ENCODE measurements at regions not wholly inside any gene's neighbourhood (a gene's known extent, or its start where the extent isn't known, plus 50 kb on each side); places are given as distances from the start of the nearest gene placed in this dataset.

DNA sequence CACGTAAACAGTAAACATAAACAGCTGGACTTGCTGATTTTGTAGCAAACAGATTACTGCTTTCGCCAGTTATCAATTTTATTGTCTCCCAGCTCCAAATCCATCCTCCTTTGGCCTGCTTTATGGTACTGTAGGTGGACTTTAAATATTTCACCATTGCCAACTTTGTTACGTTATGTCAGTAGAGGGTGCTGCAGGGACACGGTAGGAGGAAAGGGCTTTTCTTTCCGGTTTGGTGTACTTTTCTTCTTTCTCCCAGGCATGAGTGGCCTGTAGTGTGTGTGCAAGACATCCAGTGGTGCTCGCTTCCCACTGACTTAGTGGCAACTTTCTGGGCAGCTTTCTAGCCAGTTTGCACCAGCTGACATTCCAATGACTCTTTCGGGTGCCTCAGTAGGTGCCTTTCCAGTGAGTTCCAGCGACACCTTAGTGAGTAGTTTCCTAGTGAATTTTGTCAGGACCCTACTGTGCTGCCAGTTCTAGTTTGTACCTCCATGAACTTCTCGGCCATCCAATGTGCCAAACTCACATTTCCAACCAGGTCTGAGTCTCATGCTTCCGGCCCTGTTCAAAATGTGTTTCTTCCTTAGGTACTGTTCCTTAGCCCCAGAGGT is 267.6 kb upstream of the TENM4 start:
- TF ChIP-seq, protein P1, sequence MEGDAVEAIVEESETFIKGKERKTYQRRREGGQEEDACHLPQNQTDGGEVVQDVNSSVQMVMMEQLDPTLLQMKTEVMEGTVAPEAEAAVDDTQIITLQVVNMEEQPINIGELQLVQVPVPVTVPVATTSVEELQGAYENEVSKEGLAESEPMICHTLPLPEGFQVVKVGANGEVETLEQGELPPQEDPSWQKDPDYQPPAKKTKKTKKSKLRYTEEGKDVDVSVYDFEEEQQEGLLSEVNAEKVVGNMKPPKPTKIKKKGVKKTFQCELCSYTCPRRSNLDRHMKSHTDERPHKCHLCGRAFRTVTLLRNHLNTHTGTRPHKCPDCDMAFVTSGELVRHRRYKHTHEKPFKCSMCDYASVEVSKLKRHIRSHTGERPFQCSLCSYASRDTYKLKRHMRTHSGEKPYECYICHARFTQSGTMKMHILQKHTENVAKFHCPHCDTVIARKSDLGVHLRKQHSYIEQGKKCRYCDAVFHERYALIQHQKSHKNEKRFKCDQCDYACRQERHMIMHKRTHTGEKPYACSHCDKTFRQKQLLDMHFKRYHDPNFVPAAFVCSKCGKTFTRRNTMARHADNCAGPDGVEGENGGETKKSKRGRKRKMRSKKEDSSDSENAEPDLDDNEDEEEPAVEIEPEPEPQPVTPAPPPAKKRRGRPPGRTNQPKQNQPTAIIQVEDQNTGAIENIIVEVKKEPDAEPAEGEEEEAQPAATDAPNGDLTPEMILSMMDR (IDR thresholded peaks at IDR 0.05; ENCODE audit: low read length): peak; percentile 62; the same call in 1 of the 2 replicates
- no peak for TF ChIP-seq EZH2 (IDR thresholded peaks at IDR 0.05; ENCODE audit: borderline replicate concordance, low read length)

Measured in OCI-LY1 (cell line).